HepG2 (cell line): ENCODE measurements at regions not wholly inside any gene's neighbourhood (a gene's known extent, or its start where the extent isn't known, plus 50 kb on each side); places are given as distances from the start of the nearest gene placed in this dataset.

Experiments
- ATAC-seq: fragments of 200-7000 bp; cut with Tn5 transposase; 3 replicates; pipeline ENCODE4 v1.9.1; 2020; ENCODE audit warnings: mild to moderate bottlenecking, moderate library complexity
- BruUV-seq: library from RNA; stranded (reverse); fragments of 400-500 nt; replicated peaks from 2 replicates; lab custom pipeline; 2021; lab: Mats Ljungman, UMichigan
- CTCF ChIA-PET: fragments of 300-600 bp; formaldehyde crosslinking; extraction: SDS; loops from one replicate; lab custom pipeline; 2021; ENCODE audit warnings: low total read pairs, inconsistent platforms, low intra/inter-chr PET ratio; lab: Yijun Ruan, JAX
- POLR2A ChIA-PET: fragments of 350-600 bp; sonication (Branson Sonifier 250); formaldehyde crosslinking; loops from one replicate; lab custom pipeline; 2020; ENCODE audit warnings: antibody characterized with exemption, inconsistent platforms; lab: Yijun Ruan, JAX
- DNase-seq: peaks from one replicate; pipeline ENCODE4 v3.0.0-alpha.2; 2015; ENCODE audit warnings: low spot score
- FAIRE-seq: peaks from 3 replicates; lab custom pipeline; 2011; peaks lifted over from hg19 to GRCh38; lab: Jason Lieb, UNC
- H2AFZ ChIP-seq: one replicate; pipeline ENCODE4 v1.6.1; 2011; ENCODE audit warnings: low read length, inconsistent platforms
- H3K27ac ChIP-seq: fragments of 300-600 bp; 3 replicates; pipeline ENCODE4 v1.8.0; 2011; ENCODE audit warnings: mixed run types, mild to moderate bottlenecking, mixed read lengths, low read length, inconsistent platforms; ENCODE audit not compliant: insufficient read depth; ENCODE audit errors: extremely low read length
- H3K27me3 ChIP-seq, 2 experiments: fragments of 200-600 bp in 1 of 2; 2 replicates in 1 of 2; 3 replicates in 1 of 2; pipeline versions ENCODE4 v1.6.0 to v1.8.0; 2011; ENCODE audit warnings: low read length in 2 of 2, mild to moderate bottlenecking in 2 of 2, moderate library complexity in 2 of 2, inconsistent platforms in 1 of 2; ENCODE audit not compliant: insufficient read depth in 2 of 2, control insufficient read depth in 1 of 2
- H3K36me3 ChIP-seq, 2 experiments: fragments of 200-600 bp in 1 of 2; replicated peaks in 1 of 2; 2 replicates in 1 of 2; 3 replicates in 1 of 2; pipeline versions ENCODE4 v1.5.1 to v1.8.0; 2011; ENCODE audit warnings: low read length in 2 of 2, inconsistent platforms in 1 of 2; ENCODE audit not compliant: insufficient read depth in 2 of 2, control insufficient read depth in 1 of 2
- H3K4me1 ChIP-seq: 2 replicates; pipeline ENCODE4 v1.5.1; 2012; ENCODE audit warnings: low read length, inconsistent platforms; ENCODE audit not compliant: insufficient read depth
- H3K4me2 ChIP-seq: 2 replicates; pipeline ENCODE4 v1.6.0; 2011; ENCODE audit warnings: low read depth, low read length, inconsistent platforms
- H3K4me3 ChIP-seq, 3 experiments: fragments of 200-600 bp in 1 of 3; sonication (generic), shearing (Covaris generic) in 1 of 3; replicated peaks in 1 of 3; 2 replicates each; pipeline ENCODE4 v1.5.1; 2011 to 2016; ENCODE audit warnings: low read length in 3 of 3, inconsistent platforms in 2 of 3, low read depth in 2 of 3, mild to moderate bottlenecking in 2 of 3, control low read depth in 1 of 3, mixed read lengths in 1 of 3; ENCODE audit not compliant: insufficient read depth in 1 of 3
- H3K79me2 ChIP-seq: one replicate; pipeline ENCODE4 v1.6.1; 2011; ENCODE audit warnings: low read length, inconsistent platforms; ENCODE audit not compliant: insufficient read depth
- H3K9ac ChIP-seq: 2 replicates; pipeline ENCODE4 v1.6.0; 2011; ENCODE audit warnings: mild to moderate bottlenecking, low read depth, low read length, inconsistent platforms; ENCODE audit not compliant: insufficient read depth
- H3K9me3 ChIP-seq: 2 replicates; pipeline ENCODE4 v1.5.1; 2012; ENCODE audit warnings: mild to moderate bottlenecking, low read length
- H4K20me1 ChIP-seq: 2 replicates; pipeline ENCODE4 v1.6.0; 2011; ENCODE audit warnings: inconsistent platforms, mild to moderate bottlenecking, low read length, moderate library complexity; ENCODE audit not compliant: insufficient read depth
- ATF7 ChIP-seq, 2 experiments: fragments of 450-650 bp in 1 of 2; sonication (generic) in 1 of 2; formaldehyde crosslinking in 1 of 2; IDR thresholded peaks; 2 replicates each; pipeline versions ENCODE4 v1.4.0 to v1.6.1; 2016 to 2020; ENCODE audit warnings: antibody characterized with exemption in 1 of 2, mild to moderate bottlenecking in 1 of 2, missing genetic modification reagents in 1 of 2
- CREB1 ChIP-seq, 2 experiments: fragments of 450-650 bp in 1 of 2; IDR thresholded peaks; 2 replicates each; pipeline ENCODE4 v1.6.1; 2016 to 2017; ENCODE audit warnings: control low read depth in 1 of 2, mild to moderate bottlenecking in 1 of 2, missing compliant biosample characterization in 1 of 2, missing genetic modification characterization in 1 of 2
- KIAA2018 ChIP-seq: sonication (generic); formaldehyde crosslinking; IDR thresholded peaks from 2 replicates; pipeline ENCODE4 v1.5.0; 2020; ENCODE audit warnings: mild to moderate bottlenecking, missing genetic modification reagents, borderline replicate concordance
- TCF7L2 ChIP-seq: IDR thresholded peaks from 2 replicates; pipeline ENCODE4 v1.6.1; 2011; ENCODE audit warnings: mild to moderate bottlenecking, low read depth, low read length, moderate library complexity
- ZBTB1 ChIP-seq: sonication (generic); formaldehyde crosslinking; IDR thresholded peaks from 2 replicates; pipeline ENCODE4 v1.4.0; 2020; ENCODE audit warnings: missing genetic modification reagents, borderline replicate concordance
- ZNF547 ChIP-seq: sonication (generic); formaldehyde crosslinking; IDR thresholded peaks from 2 replicates; pipeline ENCODE4 v1.5.1; 2020; ENCODE audit warnings: mild to moderate bottlenecking, missing genetic modification reagents
- WGBS: methylation state at CpG from one replicate; pipeline ENCODE4 v1.1.6; 2017; ENCODE audit warnings: low lambda C conversion rate; 5-methylcytosine and 5-hydroxymethylcytosine counted together
- in situ Hi-C: cut with HindIII; loops from 2 replicates; pipeline ENCODE4 v1.10.0; 2017; ENCODE audit warnings: low pct_unique_long_range_greater_than_20kb; ENCODE audit not compliant: extremely low pct_ligation_motif_present
- intact Hi-C: fragments of 100-400 bp; cut with micrococcal nuclease; formaldehyde crosslinking; loops from one replicate; pipeline ENCODE4 v1.10.0; 2022; ENCODE audit not compliant: unreplicated experiment

- TF ChIP-seq ZBTB1 (CRISPR knock-in tag) (no peak), TCF7L2 (no peak), ZNF547 (no peak), CREB1 (IDR thresholded peaks at IDR 0.05) (peak; percentile 90), CREB1 (CRISPR knock-in tag; IDR thresholded peaks at IDR 0.05) (no peak), KIAA2018 (CRISPR knock-in tag) (no peak), ATF7 (IDR thresholded peaks at IDR 0.05) (peak; percentile 49; the same call in 1 of the 2 replicates), ATF7 (CRISPR knock-in tag; IDR thresholded peaks at IDR 0.05) (no peak)
- TF ChIP-seq, all 625 proteins: peak for 2
- Histone ChIP-seq H3K36me3 (no peaks in the 10 kb centered on the region), H3K27me3 (no peaks in the 10 kb centered on the region), H3K4me2 (no peak overlapping the region), H3K9ac (no peak overlapping the region), H3K4me3 (no peak overlapping the region), H3K9me3 (no peaks in the 10 kb centered on the region), H3K4me1 (no peaks in the 10 kb centered on the region), H3K27ac (no peak overlapping the region), H3K79me2 (no peaks in the 10 kb centered on the region), H4K20me1 (no peaks in the 10 kb centered on the region), H2AFZ (no peak overlapping the region)
- DNase-seq (no peak), ATAC-seq (no peak), FAIRE-seq (no peak)
- WGBS, result 3% methylated on average over 1 of the region's 1 CpG
- BruUV-seq, result no TSS peak
- ChIA-PET CTCF (no interaction called here), POLR2A (no interaction called here)
- intact Hi-C loops, result no loop called here
- in situ Hi-C loops, result no loop called here
These were observed 388.2 kb downstream of the YTHDC2 start for GRCh38 chr5:113901718-113902117.
